Right hindlimb (tissue), 1 donor: ENCODE measurements at regions not wholly inside any gene's neighbourhood (a gene's known extent, or its start where the extent isn't known, plus 50 kb on each side); places are given as distances from the start of the nearest gene placed in this dataset.
"Not testable (repeated sequence)": the region's sequence is repeated elsewhere in the genome, so short reads cannot be mapped to it uniquely, and the experiment has no call there.

ENCODE experiments used
- DNase-seq: peaks from one replicate; pipeline ENCODE4 v3.0.0-alpha.2; 2018

GRCh38 chr2:38145236-38145635 is 69.3 kb upstream of the CYP1B1 start:
- DNase-seq = no peak

- DNase-seq = no peak
Observed at GRCh38 chr2:38142627-38143026, 66.7 kb upstream of the CYP1B1 start.

GRCh38 chr2:38141501-38141900 is 65.5 kb upstream of the CYP1B1 start:
- DNase-seq = no peak

- DNase-seq = no peak
Observed at GRCh38 chr2:38138996-38139395, 63.0 kb upstream of the CYP1B1 start.

- no peak for DNase-seq
Observed at GRCh38 chr2:38138419-38138818, 62.5 kb upstream of the CYP1B1 start.

GRCh38 chr2:38137958-38138357 is 62.0 kb upstream of the CYP1B1 start:
- DNase-seq = not testable (repeated sequence)

GRCh38 chr2:38131676-38132075 is 55.7 kb upstream of the CYP1B1 start:
- DNase-seq = no peak

GRCh38 chr2:38130876-38131275 is 54.9 kb upstream of the CYP1B1 start:
- no peak for DNase-seq

GRCh38 chr2:38129987-38130386 is 54.0 kb upstream of the CYP1B1 start:
- DNase-seq = no peak

GRCh38 chr2:38129481-38129880 is 53.5 kb upstream of the CYP1B1 start:
- no peak for DNase-seq

- no peak for DNase-seq
Observed at GRCh38 chr2:38128653-38129052, 52.7 kb upstream of the CYP1B1 start.

- DNase-seq = no peak
Observed at GRCh38 chr2:38127277-38127676, 51.3 kb upstream of the CYP1B1 start.

GRCh38 chr2:38125842-38126241 is 49.9 kb upstream of the CYP1B1 start:
- DNase-seq = no peak
